WTC11 (cell line): ENCODE measurements at regions not wholly inside any gene's neighbourhood (a gene's known extent, or its start where the extent isn't known, plus 50 kb on each side); places are given as distances from the start of the nearest gene placed in this dataset.

Experiments
- ATAC-seq: fragments of 200-7000 bp; cut with Tn5 transposase; 2 replicates; pipeline ENCODE4 v1.10.0; 2021; ENCODE audit warnings: mild to moderate bottlenecking, moderate library complexity
- CTCF ChIA-PET: fragments of 300-600 bp; sonication (Branson Sonifier 250); formaldehyde crosslinking; loops from one replicate; lab custom pipeline; 2021; ENCODE audit warnings: antibody characterized with exemption; lab: Charles Lee
- POLR2A ChIA-PET: fragments of 350-600 bp; sonication (Branson Sonifier 250); formaldehyde crosslinking; loops from one replicate; lab custom pipeline; 2021; ENCODE audit warnings: antibody characterized with exemption; lab: Charles Lee
- DNase-seq: peaks from one replicate; pipeline ENCODE4 v3.0.0; 2021; ENCODE audit warnings: low spot score
- H3K27ac Mint-ChIP-seq: 2 replicates; pipeline ENCODE4 v1.8.0; 2021; ENCODE audit warnings: mixed read lengths
- H3K27me3 Mint-ChIP-seq: 2 replicates; pipeline ENCODE4 v1.8.0; 2021; ENCODE audit warnings: low read depth, mild to moderate bottlenecking, moderate library complexity, mixed read lengths
- H3K36me3 Mint-ChIP-seq: 2 replicates; pipeline ENCODE4 v1.8.0; 2021; ENCODE audit warnings: mixed read lengths
- H3K4me1 Mint-ChIP-seq: 2 replicates; pipeline ENCODE4 v1.8.0; 2022; ENCODE audit warnings: mixed read lengths
- H3K4me3 Mint-ChIP-seq: 2 replicates; pipeline ENCODE4 v1.8.0; 2021; ENCODE audit warnings: mild to moderate bottlenecking, moderate library complexity, mixed read lengths
- H3K9me3 Mint-ChIP-seq: 2 replicates; pipeline ENCODE4 v1.8.0; 2021; ENCODE audit warnings: mixed read lengths
- CREM ChIP-seq: sonication (generic); formaldehyde crosslinking; IDR thresholded peaks from 2 replicates; pipeline ENCODE4 v1.8.1; 2022; ENCODE audit warnings: mild to moderate bottlenecking, missing genetic modification reagents, moderate library complexity
- FOXJ3 ChIP-seq: sonication (generic); formaldehyde crosslinking; IDR thresholded peaks from 2 replicates; pipeline ENCODE4 v1.9.0; 2021; ENCODE audit warnings: missing genetic modification reagents, mild to moderate bottlenecking, borderline replicate concordance
- FOXK1 ChIP-seq: sonication (generic); formaldehyde crosslinking; IDR thresholded peaks from 2 replicates; pipeline ENCODE4 v1.8.0; 2022; ENCODE audit warnings: mild to moderate bottlenecking, moderate library complexity, missing genetic modification reagents
- GRHL2 ChIP-seq: fragments of 250-450 bp; sonication (Bioruptor Pico); IDR thresholded peaks from 2 replicates; pipeline ENCODE4 v1.8.0; 2022; ENCODE audit warnings: mild to moderate bottlenecking, moderate library complexity; ENCODE audit not compliant: insufficient replicate concordance, severe bottlenecking
- JUN ChIP-seq: sonication (generic); formaldehyde crosslinking; IDR thresholded peaks from 2 replicates; pipeline ENCODE4 v1.8.0; 2023; ENCODE audit warnings: mild to moderate bottlenecking, missing genetic modification reagents
- MXD4 ChIP-seq: fragments of 250-450 bp; sonication (Bioruptor Pico); IDR thresholded peaks from 2 replicates; pipeline ENCODE4 v1.8.0; 2021; ENCODE audit warnings: mild to moderate bottlenecking, moderate library complexity, borderline replicate concordance
- NFE2L1 ChIP-seq: sonication (generic); formaldehyde crosslinking; IDR thresholded peaks from 2 replicates; pipeline ENCODE4 v1.8.1; 2023; ENCODE audit warnings: missing genetic modification reagents
- NFYB ChIP-seq: sonication (generic); formaldehyde crosslinking; conservative IDR thresholded peaks from 2 replicates; pipeline ENCODE4 v1.8.0; 2022; ENCODE audit warnings: low read depth, missing genetic modification reagents
- NR1H2 ChIP-seq: sonication (generic); formaldehyde crosslinking; IDR thresholded peaks from 2 replicates; pipeline ENCODE4 v1.9.0; 2021; ENCODE audit warnings: mild to moderate bottlenecking, moderate library complexity, missing genetic modification reagents
- NR2C2 ChIP-seq: sonication (generic); formaldehyde crosslinking; IDR thresholded peaks from 2 replicates; pipeline ENCODE4 v1.8.0; 2022; ENCODE audit warnings: mild to moderate bottlenecking, missing genetic modification reagents
- NR3C1 ChIP-seq: sonication (generic); formaldehyde crosslinking; conservative IDR thresholded peaks from 2 replicates; pipeline ENCODE4 v1.8.1; 2023; ENCODE audit warnings: low read depth, mild to moderate bottlenecking, missing genetic modification reagents
- RELA ChIP-seq: sonication (generic); formaldehyde crosslinking; IDR thresholded peaks from 2 replicates; pipeline ENCODE4 v1.8.1; 2022; ENCODE audit warnings: missing genetic modification reagents, mild to moderate bottlenecking, borderline replicate concordance
- SMAD3 ChIP-seq: sonication (generic); formaldehyde crosslinking; IDR thresholded peaks from 2 replicates; pipeline ENCODE4 v1.8.0; 2022; ENCODE audit warnings: missing genetic modification reagents, mild to moderate bottlenecking, borderline replicate concordance
- SP1 ChIP-seq: sonication (generic); formaldehyde crosslinking; conservative IDR thresholded peaks from 2 replicates; pipeline ENCODE4 v1.8.1; 2022; ENCODE audit warnings: missing genetic modification reagents
- TEAD1 ChIP-seq: sonication (generic); formaldehyde crosslinking; IDR thresholded peaks from 2 replicates; pipeline ENCODE4 v1.8.0; 2022; ENCODE audit warnings: mild to moderate bottlenecking, missing genetic modification reagents
- ZNF121 ChIP-seq: sonication (generic); formaldehyde crosslinking; IDR thresholded peaks from 2 replicates; pipeline ENCODE4 v1.8.0; 2023; ENCODE audit warnings: missing genetic modification reagents
- ZNF138 ChIP-seq: sonication (generic); formaldehyde crosslinking; conservative IDR thresholded peaks from 2 replicates; pipeline ENCODE4 v1.8.1; 2022; ENCODE audit warnings: mild to moderate bottlenecking, moderate library complexity, missing genetic modification reagents
- ZNF263 ChIP-seq: sonication (generic); formaldehyde crosslinking; IDR thresholded peaks from 2 replicates; pipeline ENCODE4 v1.8.1; 2022; ENCODE audit warnings: low read depth, mild to moderate bottlenecking, moderate library complexity, missing genetic modification reagents
- ZNF396 ChIP-seq: fragments of 250-450 bp; sonication (Bioruptor Pico); IDR thresholded peaks from 2 replicates; pipeline ENCODE4 v1.8.0; 2021; ENCODE audit warnings: mild to moderate bottlenecking, moderate library complexity, borderline replicate concordance
- ZNF423 ChIP-seq: fragments of 250-450 bp; sonication (Bioruptor Pico); IDR thresholded peaks from 2 replicates; pipeline ENCODE4 v2.1.2; 2022; ENCODE audit warnings: mild to moderate bottlenecking, moderate library complexity
- TF ChIP-seq, protein P1 (sequence below): sonication (generic); formaldehyde crosslinking; IDR thresholded peaks from 2 replicates; pipeline ENCODE4 v1.8.0; 2023; ENCODE audit warnings: missing genetic modification reagents
- TF ChIP-seq, protein P2 (sequence below): sonication (generic); formaldehyde crosslinking; IDR thresholded peaks from 2 replicates; pipeline ENCODE4 v1.8.1; 2022; ENCODE audit warnings: low read depth, missing genetic modification reagents, borderline replicate concordance
- TF ChIP-seq, protein P3 (sequence below): sonication (generic); formaldehyde crosslinking; conservative IDR thresholded peaks from 2 replicates; pipeline ENCODE4 v1.8.1; 2022; ENCODE audit warnings: mild to moderate bottlenecking, missing genetic modification reagents
- TF ChIP-seq, protein P4 (sequence below): sonication (generic); formaldehyde crosslinking; IDR thresholded peaks from 2 replicates; pipeline ENCODE4 v1.8.1; 2022; ENCODE audit warnings: mild to moderate bottlenecking, missing genetic modification reagents, moderate library complexity, borderline replicate concordance
- TF ChIP-seq, protein P5 (sequence below): fragments of 250-450 bp; sonication (Bioruptor Pico); IDR thresholded peaks from 2 replicates; pipeline ENCODE4 v1.9.0; 2021; ENCODE audit warnings: moderate library complexity, mild to moderate bottlenecking, inconsistent platforms, borderline replicate concordance
- TF ChIP-seq, protein P6 (sequence below): sonication (generic); formaldehyde crosslinking; IDR thresholded peaks from 2 replicates; pipeline ENCODE4 v1.8.1; 2023; ENCODE audit warnings: mild to moderate bottlenecking, missing genetic modification reagents
- TF ChIP-seq, protein P7 (sequence below): fragments of 250-450 bp; sonication (Bioruptor Pico); IDR thresholded peaks from 2 replicates; pipeline ENCODE4 v1.9.0; 2021; ENCODE audit warnings: mild to moderate bottlenecking

DNA sequence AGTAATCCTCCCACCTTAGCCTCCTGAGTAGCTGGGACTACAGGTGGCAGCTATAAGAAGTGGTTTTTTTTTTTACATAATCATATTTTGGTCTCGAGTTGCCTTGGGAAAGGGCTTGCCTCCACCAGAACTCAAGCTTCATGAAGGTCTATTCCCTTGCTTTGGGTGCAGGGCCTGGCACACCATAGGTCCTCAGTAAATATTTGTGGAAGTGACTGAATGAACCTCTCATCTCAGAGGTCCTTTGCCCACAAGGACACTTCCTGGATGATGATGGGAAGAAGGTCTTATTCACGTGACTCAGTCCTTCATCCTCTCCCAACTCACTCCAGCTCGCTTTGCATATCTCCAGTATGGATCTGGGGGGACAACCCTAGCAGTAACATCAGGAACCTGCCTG, 114.0 kb upstream of the MED13L start (continued):
- no peak for TF ChIP-seq ZNF121
- no peak for TF ChIP-seq TEAD1 (CRISPR knock-in tag)
- TF ChIP-seq NR1H2: no peak
- TF ChIP-seq NR2C2 (CRISPR knock-in tag): no peak
- TF ChIP-seq ZNF263 (CRISPR knock-in tag): no peak
- TF ChIP-seq SMAD3 (CRISPR knock-in tag): no peak
- TF ChIP-seq JUN (CRISPR knock-in tag): no peak
- TF ChIP-seq NFYB (CRISPR knock-in tag): no peak
- TF ChIP-seq NFE2L1 (CRISPR knock-in tag): no peak

DNA sequence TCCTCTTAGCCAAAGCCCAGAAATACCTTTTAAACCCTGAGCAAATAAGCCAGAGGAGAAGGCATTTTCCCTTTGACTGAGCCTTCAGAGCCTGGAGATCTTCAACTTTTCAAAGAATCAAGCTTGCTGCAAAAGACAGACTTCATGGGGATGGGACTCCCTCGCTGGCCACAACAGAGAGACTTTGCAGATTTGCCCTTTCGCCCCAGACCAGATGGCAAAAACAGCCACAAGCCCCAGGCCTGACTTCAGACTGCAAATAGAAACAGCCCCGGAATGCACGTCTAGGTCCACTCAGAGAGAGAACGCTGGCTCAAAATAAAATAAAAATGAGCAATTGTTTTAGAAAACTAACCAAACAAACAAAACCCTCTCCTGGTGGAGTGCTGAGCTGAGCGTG, 114.6 kb upstream of the MED13L start:
- H3K4me3 Mint-ChIP-seq: no peak overlapping the region
- ChIA-PET CTCF (interaction anchor here (1.2 kb wide), 1 partner anchor 287 kb away, joined by 3 read pairs; no protein-coding TSS in a partner anchor), POLR2A (no interaction called here)
- TF ChIP-seq RELA (CRISPR knock-in tag): no peak
- no peak for TF ChIP-seq ZNF423 (CRISPR knock-in tag)
- TF ChIP-seq, protein P1, sequence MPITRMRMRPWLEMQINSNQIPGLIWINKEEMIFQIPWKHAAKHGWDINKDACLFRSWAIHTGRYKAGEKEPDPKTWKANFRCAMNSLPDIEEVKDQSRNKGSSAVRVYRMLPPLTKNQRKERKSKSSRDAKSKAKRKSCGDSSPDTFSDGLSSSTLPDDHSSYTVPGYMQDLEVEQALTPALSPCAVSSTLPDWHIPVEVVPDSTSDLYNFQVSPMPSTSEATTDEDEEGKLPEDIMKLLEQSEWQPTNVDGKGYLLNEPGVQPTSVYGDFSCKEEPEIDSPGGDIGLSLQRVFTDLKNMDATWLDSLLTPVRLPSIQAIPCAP (CRISPR knock-in tag): no peak
- TF ChIP-seq, protein P2, sequence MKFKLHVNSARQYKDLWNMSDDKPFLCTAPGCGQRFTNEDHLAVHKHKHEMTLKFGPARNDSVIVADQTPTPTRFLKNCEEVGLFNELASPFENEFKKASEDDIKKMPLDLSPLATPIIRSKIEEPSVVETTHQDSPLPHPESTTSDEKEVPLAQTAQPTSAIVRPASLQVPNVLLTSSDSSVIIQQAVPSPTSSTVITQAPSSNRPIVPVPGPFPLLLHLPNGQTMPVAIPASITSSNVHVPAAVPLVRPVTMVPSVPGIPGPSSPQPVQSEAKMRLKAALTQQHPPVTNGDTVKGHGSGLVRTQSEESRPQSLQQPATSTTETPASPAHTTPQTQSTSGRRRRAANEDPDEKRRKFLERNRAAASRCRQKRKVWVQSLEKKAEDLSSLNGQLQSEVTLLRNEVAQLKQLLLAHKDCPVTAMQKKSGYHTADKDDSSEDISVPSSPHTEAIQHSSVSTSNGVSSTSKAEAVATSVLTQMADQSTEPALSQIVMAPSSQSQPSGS (CRISPR knock-in tag): no peak
- TF ChIP-seq, protein P3, sequence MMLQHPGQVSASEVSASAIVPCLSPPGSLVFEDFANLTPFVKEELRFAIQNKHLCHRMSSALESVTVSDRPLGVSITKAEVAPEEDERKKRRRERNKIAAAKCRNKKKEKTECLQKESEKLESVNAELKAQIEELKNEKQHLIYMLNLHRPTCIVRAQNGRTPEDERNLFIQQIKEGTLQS: no peak
- no peak for TF ChIP-seq MXD4 (CRISPR knock-in tag)
- no peak for TF ChIP-seq NR3C1 (CRISPR knock-in tag)
- H3K27me3 Mint-ChIP-seq: no peaks in the 10 kb centered on the region
- H3K27ac Mint-ChIP-seq: no peak overlapping the region
- ATAC-seq (no peak), DNase-seq (no peak)
- H3K9me3 Mint-ChIP-seq: peaks cover 4% of the 10 kb centered on the region
- H3K4me1 Mint-ChIP-seq: no peaks in the 10 kb centered on the region
- H3K36me3 Mint-ChIP-seq: 0 out of 2 replicates have a peak, but pooled peaks cover 2% of the 10 kb centered on the region

DNA sequence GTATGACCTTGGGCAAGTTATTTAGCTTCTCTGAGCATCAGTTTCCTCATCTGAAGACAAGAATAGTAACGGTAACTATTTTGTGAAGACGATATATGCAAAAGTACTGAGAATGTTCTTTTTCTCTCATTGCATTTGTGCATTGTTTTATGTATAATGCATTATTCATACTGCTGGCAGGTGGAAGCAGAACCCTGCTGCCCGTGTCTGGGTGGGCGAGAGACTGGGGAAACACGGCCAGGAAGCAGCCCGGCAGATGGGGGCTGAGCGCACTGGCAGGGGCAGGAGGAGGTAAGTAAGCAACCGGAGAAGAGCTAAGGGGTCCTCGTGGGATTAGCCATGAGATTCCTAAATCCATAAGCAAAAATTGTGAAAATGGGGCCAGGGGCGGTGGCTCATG, 115.8 kb upstream of the MED13L start:
- ATAC-seq: no peak
- Mint-ChIP-seq H3K4me1 (no peaks in the 10 kb centered on the region), H3K9me3 (peaks cover 6% of the 10 kb centered on the region), H3K27me3 (no peaks in the 10 kb centered on the region), H3K36me3 (0 out of 2 replicates have a peak, but pooled peaks cover 2% of the 10 kb centered on the region), H3K4me3 (no peak overlapping the region; the same call in 1 of the 2 replicates), H3K27ac (no peak overlapping the region)
- DNase-seq: no peak
- ChIA-PET POLR2A (no interaction called here), CTCF (no interaction called here)
- TF ChIP-seq, protein P4, sequence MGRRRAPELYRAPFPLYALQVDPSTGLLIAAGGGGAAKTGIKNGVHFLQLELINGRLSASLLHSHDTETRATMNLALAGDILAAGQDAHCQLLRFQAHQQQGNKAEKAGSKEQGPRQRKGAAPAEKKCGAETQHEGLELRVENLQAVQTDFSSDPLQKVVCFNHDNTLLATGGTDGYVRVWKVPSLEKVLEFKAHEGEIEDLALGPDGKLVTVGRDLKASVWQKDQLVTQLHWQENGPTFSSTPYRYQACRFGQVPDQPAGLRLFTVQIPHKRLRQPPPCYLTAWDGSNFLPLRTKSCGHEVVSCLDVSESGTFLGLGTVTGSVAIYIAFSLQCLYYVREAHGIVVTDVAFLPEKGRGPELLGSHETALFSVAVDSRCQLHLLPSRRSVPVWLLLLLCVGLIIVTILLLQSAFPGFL (CRISPR knock-in tag): no peak
- TF ChIP-seq CREM (CRISPR knock-in tag): no peak
- TF ChIP-seq FOXK1 (CRISPR knock-in tag): no peak
- no peak for TF ChIP-seq ZNF396
- TF ChIP-seq FOXJ3: no peak
- no peak for TF ChIP-seq ZNF263 (CRISPR knock-in tag)
- TF ChIP-seq, protein P5, sequence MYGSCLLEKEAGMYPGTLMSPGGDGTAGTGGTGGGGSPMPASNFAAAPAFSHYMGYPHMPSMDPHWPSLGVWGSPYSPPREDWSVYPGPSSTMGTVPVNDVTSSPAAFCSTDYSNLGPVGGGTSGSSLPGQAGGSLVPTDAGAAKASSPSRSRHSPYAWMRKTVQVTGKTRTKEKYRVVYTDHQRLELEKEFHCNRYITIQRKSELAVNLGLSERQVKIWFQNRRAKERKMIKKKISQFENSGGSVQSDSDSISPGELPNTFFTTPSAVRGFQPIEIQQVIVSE (CRISPR knock-in tag): no peak
- TF ChIP-seq SP1 (CRISPR knock-in tag): no peak
- no peak for TF ChIP-seq ZNF423 (CRISPR knock-in tag)
- no peak for TF ChIP-seq ZNF138 (CRISPR knock-in tag)
- TF ChIP-seq GRHL2 (CRISPR knock-in tag): no peak
- TF ChIP-seq, protein P1 (CRISPR knock-in tag): no peak
- TF ChIP-seq, protein P6, sequence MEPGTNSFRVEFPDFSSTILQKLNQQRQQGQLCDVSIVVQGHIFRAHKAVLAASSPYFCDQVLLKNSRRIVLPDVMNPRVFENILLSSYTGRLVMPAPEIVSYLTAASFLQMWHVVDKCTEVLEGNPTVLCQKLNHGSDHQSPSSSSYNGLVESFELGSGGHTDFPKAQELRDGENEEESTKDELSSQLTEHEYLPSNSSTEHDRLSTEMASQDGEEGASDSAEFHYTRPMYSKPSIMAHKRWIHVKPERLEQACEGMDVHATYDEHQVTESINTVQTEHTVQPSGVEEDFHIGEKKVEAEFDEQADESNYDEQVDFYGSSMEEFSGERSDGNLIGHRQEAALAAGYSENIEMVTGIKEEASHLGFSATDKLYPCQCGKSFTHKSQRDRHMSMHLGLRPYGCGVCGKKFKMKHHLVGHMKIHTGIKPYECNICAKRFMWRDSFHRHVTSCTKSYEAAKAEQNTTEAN: no peak
- TF ChIP-seq, protein P7, sequence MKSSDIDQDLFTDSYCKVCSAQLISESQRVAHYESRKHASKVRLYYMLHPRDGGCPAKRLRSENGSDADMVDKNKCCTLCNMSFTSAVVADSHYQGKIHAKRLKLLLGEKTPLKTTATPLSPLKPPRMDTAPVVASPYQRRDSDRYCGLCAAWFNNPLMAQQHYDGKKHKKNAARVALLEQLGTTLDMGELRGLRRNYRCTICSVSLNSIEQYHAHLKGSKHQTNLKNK (CRISPR knock-in tag): no peak
